WTC11 (cell line): ENCODE measurements at regions not wholly inside any gene's neighbourhood (a gene's known extent, or its start where the extent isn't known, plus 50 kb on each side); places are given as distances from the start of the nearest gene placed in this dataset.

Experiments used
- ATF1 ChIP-seq: sonication (generic); formaldehyde crosslinking; IDR thresholded peaks from 2 replicates; pipeline ENCODE4 v1.8.1; 2023; ENCODE audit warnings: mild to moderate bottlenecking, moderate library complexity, missing genetic modification reagents
- ETV6 ChIP-seq: sonication (generic); formaldehyde crosslinking; IDR thresholded peaks from 2 replicates; pipeline ENCODE4 v1.8.1; 2022; ENCODE audit warnings: mild to moderate bottlenecking, missing genetic modification reagents
- FOXJ3 ChIP-seq: sonication (generic); formaldehyde crosslinking; IDR thresholded peaks from 2 replicates; pipeline ENCODE4 v1.9.0; 2021; ENCODE audit warnings: missing genetic modification reagents, mild to moderate bottlenecking, borderline replicate concordance
- FOXP1 ChIP-seq: sonication (generic); formaldehyde crosslinking; IDR thresholded peaks from 2 replicates; pipeline ENCODE4 v1.8.0; 2022; ENCODE audit warnings: missing genetic modification reagents, mild to moderate bottlenecking, moderate library complexity, borderline replicate concordance
- JUN ChIP-seq: sonication (generic); formaldehyde crosslinking; IDR thresholded peaks from 2 replicates; pipeline ENCODE4 v1.8.0; 2023; ENCODE audit warnings: mild to moderate bottlenecking, missing genetic modification reagents
- KAT7 ChIP-seq: sonication (generic); formaldehyde crosslinking; IDR thresholded peaks from 2 replicates; pipeline ENCODE4 v1.8.1; 2023; ENCODE audit warnings: missing genetic modification reagents, mild to moderate bottlenecking, borderline replicate concordance
- TF ChIP-seq, protein P1 (sequence below): fragments of 200-600 bp; IDR thresholded peaks from 2 replicates; pipeline ENCODE4 v1.8.0; 2022; ENCODE audit warnings: antibody characterized with exemption
- TF ChIP-seq, protein P2 (sequence below): sonication (generic); formaldehyde crosslinking; IDR thresholded peaks from 2 replicates; pipeline ENCODE4 v1.8.1; 2023; ENCODE audit warnings: mild to moderate bottlenecking, moderate library complexity, missing genetic modification reagents
- TF ChIP-seq, protein P3 (sequence below): sonication (generic); formaldehyde crosslinking; IDR thresholded peaks from 2 replicates; pipeline ENCODE4 v1.8.1; 2022; ENCODE audit warnings: mild to moderate bottlenecking, missing genetic modification reagents, moderate library complexity, borderline replicate concordance
- TF ChIP-seq, protein P4 (sequence below): sonication (generic); formaldehyde crosslinking; IDR thresholded peaks from 2 replicates; pipeline ENCODE4 v1.8.0; 2022; ENCODE audit warnings: mild to moderate bottlenecking, missing genetic modification reagents

DNA sequence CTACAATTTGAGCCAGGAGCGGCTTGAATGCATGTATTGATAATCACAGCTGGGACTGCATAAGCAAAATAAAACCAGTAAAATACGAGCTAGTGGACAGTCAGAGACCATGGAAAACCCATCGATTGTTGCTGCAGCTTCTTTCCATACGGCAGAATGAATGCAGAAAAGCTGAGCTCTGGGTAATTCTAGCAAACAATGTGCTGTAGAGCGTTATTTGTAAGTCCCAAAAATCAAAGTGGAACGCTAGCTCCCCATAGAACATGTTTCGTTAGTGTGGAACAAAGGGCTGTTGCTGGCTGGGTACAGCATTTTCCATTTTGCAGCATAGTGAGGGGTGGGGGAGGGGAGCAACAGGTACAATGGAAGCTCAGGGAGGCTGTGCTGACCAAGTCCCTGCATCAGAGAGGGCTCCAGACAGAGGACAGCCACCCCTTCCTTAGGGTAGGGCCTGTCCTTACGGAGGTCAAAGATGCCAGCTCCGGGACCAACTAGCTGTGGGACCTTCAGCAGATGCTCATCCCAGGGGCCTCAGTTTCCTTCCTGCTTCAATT, 74.1 kb downstream of the BOD1L2 start:
- TF ChIP-seq, protein P1, sequence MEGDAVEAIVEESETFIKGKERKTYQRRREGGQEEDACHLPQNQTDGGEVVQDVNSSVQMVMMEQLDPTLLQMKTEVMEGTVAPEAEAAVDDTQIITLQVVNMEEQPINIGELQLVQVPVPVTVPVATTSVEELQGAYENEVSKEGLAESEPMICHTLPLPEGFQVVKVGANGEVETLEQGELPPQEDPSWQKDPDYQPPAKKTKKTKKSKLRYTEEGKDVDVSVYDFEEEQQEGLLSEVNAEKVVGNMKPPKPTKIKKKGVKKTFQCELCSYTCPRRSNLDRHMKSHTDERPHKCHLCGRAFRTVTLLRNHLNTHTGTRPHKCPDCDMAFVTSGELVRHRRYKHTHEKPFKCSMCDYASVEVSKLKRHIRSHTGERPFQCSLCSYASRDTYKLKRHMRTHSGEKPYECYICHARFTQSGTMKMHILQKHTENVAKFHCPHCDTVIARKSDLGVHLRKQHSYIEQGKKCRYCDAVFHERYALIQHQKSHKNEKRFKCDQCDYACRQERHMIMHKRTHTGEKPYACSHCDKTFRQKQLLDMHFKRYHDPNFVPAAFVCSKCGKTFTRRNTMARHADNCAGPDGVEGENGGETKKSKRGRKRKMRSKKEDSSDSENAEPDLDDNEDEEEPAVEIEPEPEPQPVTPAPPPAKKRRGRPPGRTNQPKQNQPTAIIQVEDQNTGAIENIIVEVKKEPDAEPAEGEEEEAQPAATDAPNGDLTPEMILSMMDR = no peak
- TF ChIP-seq, protein P2, sequence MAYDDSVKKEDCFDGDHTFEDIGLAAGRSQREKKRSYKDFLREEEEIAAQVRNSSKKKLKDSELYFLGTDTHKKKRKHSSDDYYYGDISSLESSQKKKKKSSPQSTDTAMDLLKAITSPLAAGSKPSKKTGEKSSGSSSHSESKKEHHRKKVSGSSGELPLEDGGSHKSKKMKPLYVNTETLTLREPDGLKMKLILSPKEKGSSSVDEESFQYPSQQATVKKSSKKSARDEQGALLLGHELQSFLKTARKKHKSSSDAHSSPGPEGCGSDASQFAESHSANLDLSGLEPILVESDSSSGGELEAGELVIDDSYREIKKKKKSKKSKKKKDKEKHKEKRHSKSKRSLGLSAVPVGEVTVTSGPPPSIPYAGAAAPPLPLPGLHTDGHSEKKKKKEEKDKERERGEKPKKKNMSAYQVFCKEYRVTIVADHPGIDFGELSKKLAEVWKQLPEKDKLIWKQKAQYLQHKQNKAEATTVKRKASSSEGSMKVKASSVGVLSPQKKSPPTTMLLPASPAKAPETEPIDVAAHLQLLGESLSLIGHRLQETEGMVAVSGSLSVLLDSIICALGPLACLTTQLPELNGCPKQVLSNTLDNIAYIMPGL (CRISPR knock-in tag) = no peak
- TF ChIP-seq FOXP1 (CRISPR knock-in tag) (no peak), FOXJ3 (CRISPR knock-in tag) (no peak), KAT7 (CRISPR knock-in tag) (no peak), ATF1 (no peak), ETV6 (CRISPR knock-in tag) (no peak), JUN (CRISPR knock-in tag) (no peak)
- TF ChIP-seq, protein P3, sequence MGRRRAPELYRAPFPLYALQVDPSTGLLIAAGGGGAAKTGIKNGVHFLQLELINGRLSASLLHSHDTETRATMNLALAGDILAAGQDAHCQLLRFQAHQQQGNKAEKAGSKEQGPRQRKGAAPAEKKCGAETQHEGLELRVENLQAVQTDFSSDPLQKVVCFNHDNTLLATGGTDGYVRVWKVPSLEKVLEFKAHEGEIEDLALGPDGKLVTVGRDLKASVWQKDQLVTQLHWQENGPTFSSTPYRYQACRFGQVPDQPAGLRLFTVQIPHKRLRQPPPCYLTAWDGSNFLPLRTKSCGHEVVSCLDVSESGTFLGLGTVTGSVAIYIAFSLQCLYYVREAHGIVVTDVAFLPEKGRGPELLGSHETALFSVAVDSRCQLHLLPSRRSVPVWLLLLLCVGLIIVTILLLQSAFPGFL (CRISPR knock-in tag) = no peak
- TF ChIP-seq, protein P4, sequence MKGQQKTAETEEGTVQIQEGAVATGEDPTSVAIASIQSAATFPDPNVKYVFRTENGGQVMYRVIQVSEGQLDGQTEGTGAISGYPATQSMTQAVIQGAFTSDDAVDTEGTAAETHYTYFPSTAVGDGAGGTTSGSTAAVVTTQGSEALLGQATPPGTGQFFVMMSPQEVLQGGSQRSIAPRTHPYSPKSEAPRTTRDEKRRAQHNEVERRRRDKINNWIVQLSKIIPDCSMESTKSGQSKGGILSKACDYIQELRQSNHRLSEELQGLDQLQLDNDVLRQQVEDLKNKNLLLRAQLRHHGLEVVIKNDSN (CRISPR knock-in tag) = no peak
